Fibroblast of villous mesenchyme (primary cell): ENCODE measurements at regions not wholly inside any gene's neighbourhood (a gene's known extent, or its start where the extent isn't known, plus 50 kb on each side); places are given as distances from the start of the nearest gene placed in this dataset.
A peak's percentile ranks its signal among the peaks of the same experiment; 100 is the strongest.

Experiments
- DNase-seq: peaks from one replicate; pipeline ENCODE4 v3.0.0-alpha.2; 2010; ENCODE audit warnings: low read depth
- H3K4me3 ChIP-seq: 2 replicates; pipeline ENCODE4 v1.5.1; 2011; ENCODE audit warnings: low read depth, mild to moderate bottlenecking, low read length
- TF ChIP-seq, protein P1 (sequence below): IDR thresholded peaks from 2 replicates; pipeline ENCODE4 v1.5.1; 2012; ENCODE audit warnings: low read depth, mild to moderate bottlenecking, low read length; ENCODE audit not compliant: insufficient read depth

DNA sequence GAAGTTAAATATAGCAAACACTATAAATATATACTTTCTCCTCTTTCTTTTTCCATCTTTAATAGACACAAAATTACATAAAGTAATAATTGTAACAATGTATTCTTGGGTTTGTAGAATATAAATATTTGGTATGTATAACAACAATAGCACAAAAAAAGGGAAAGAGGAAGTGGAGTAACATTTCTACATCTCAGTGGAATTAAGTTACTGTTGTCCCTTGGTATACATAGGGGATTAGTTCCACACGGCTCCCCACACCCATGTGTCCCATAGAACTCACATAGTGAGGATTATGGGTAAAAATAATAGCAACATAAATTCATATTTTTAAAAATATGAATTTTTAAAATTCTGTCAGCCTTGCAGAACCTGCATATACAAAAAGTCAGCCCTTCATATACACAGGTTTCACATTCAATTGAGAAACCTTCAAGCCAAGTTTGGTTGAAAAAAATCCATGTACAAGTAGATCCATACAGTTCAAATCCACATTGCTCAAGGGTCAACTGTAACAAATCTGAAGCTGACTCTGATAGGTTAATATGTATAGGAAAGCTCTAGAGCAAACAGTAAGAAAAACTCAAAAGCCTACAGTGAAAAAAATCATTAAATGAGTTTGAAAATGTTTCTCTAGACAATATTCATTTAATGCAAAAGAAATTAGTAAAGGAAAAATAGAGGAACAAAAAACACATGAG, 92.4 kb downstream of the HYCC1 start:
- TF ChIP-seq, protein P1, sequence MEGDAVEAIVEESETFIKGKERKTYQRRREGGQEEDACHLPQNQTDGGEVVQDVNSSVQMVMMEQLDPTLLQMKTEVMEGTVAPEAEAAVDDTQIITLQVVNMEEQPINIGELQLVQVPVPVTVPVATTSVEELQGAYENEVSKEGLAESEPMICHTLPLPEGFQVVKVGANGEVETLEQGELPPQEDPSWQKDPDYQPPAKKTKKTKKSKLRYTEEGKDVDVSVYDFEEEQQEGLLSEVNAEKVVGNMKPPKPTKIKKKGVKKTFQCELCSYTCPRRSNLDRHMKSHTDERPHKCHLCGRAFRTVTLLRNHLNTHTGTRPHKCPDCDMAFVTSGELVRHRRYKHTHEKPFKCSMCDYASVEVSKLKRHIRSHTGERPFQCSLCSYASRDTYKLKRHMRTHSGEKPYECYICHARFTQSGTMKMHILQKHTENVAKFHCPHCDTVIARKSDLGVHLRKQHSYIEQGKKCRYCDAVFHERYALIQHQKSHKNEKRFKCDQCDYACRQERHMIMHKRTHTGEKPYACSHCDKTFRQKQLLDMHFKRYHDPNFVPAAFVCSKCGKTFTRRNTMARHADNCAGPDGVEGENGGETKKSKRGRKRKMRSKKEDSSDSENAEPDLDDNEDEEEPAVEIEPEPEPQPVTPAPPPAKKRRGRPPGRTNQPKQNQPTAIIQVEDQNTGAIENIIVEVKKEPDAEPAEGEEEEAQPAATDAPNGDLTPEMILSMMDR: no peak
- no peak overlapping the region for H3K4me3 ChIP-seq
- DNase-seq: no peak

DNA sequence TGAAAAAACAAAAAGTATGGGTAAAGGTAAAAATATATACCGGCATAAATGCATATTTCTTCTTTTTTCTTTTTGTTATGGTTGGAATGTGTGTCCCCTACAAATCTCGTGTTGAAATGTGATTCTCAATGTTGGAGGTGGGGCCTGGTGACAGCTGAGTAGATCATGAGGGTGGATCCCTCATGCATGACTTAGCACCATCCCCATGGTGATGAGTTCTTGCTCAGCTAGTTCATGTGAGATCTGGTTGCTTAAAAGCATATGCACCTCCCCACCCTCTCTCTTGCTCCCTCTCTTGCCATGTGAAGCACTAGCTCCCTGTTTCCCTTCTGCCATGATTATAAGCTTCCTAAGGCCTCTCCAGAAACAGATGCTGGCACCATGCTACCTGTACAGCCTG, 93.3 kb downstream of the HYCC1 start:
- DNase-seq: no peak
- H3K4me3 ChIP-seq: no peak overlapping the region
- TF ChIP-seq, protein P1: no peak

DNA sequence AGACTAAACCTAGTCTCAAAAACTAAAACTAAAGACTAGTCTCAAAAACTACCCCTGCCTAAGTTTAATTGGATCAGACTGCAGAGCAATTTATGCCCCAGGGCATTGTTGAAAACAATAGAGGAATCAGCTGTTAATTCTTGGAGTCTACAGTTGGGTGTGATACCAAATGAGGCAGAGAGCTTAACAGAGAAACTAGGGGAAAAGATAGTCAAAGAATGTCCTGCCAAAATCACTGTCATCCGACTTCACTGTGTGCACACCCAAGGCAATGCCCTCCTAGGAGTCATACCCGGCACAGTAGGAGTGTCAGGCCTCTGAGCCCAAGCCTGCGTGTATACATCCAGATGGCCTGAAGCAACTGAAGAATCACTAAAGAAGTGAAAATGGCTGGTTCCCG, 90.5 kb upstream of the TOMM7 start:
- TF ChIP-seq, protein P1: no peak
- H3K4me3 ChIP-seq: no peak overlapping the region
- DNase-seq: no peak

DNA sequence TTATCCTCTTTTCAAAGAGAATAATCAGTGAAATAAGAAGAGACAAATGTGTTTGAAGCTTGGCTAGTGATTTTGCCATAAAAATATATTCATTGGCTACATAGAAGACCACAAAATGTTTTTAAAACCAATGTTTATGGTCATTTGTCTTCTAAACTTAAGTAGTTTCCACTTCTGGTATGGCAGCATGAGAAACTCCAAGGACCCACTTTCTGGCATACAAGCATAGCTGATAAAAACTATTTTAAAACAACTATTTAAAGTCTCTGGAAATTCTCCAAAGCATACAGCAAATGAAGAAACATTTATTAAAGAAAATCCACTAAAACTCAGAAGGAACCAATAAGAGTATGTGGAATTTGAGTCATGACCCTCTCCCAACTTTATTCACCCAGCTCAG, 89.2 kb upstream of the TOMM7 start:
- TF ChIP-seq, protein P1: no peak
- DNase-seq: peak; percentile 2
- H3K4me3 ChIP-seq: no peak overlapping the region

DNA sequence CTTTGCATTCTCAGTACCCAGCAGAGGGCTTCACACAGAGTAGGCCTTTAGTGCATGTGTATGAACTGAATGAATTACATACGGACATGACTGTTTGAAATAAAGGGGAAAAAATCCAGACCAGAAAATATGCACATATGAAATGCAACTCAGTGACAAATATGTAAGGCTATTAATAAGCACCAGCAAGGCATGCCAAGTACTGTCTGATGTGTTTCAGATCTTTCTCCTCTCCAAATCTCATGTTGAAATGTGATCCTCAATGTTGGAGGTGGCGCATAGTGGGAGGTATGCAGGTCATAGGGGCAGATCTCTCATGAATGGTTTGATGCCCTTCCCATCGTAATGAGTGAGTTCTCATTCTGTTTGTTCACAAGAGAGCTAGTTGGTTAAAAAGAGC, 87.3 kb upstream of the TOMM7 start:
- TF ChIP-seq, protein P1: no peak
- DNase-seq: no peak
- no peak overlapping the region for H3K4me3 ChIP-seq

DNA sequence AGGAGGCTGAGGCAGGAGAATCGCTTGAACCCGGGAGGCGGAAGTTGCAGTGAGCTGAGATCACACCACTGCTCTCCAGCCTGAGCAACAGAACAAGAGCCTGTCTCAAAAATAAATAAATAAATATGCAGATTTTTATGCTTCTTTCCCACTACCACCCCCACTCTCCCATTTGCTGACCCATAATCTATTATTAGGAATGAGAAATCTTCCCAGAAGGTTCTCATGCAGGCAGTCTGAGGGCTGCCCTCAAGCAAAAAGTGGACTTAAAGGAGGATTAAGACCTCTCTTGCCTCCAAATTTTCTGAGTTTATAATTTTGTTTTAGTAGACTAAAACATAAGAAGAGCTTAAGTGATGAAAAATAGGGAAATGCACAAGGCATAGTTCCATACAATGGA, 85.2 kb upstream of the TOMM7 start:
- DNase-seq: no peak
- H3K4me3 ChIP-seq: no peak overlapping the region
- TF ChIP-seq, protein P1: no peak

DNA sequence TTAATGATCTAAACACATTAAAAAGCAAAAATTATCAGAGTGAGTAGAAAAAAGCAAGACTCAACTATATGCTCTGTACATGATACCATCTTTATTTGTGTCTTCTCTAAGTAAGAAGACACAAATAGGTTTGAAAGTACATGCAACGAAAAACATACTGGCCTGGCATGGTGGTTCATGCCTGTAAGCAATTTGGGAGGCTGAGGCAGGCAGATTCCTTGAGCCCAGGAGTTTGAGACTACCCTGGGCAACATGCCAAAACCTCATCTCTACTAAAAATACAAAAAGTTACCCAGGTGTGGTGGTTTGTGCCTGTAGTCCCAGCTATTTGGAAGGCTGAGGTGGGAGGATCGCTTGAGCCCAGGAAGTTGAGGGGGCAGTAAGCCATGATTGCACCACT, 78.1 kb upstream of the TOMM7 start:
- no peak for DNase-seq
- H3K4me3 ChIP-seq: no peak overlapping the region
- TF ChIP-seq, protein P1: no peak
